C4-2B (cell line): ENCODE measurements at regions not wholly inside any gene's neighbourhood (a gene's known extent, or its start where the extent isn't known, plus 50 kb on each side); places are given as distances from the start of the nearest gene placed in this dataset.
"Not testable (repeated sequence)": the region's sequence is repeated elsewhere in the genome, so short reads cannot be mapped to it uniquely, and the experiment has no call there.

Experiments
- H3K27ac ChIP-seq: fragments of 450-650 bp; 2 replicates; pipeline ENCODE4 v1.5.1; 2017
- ZFX ChIP-seq: fragments of 450-650 bp; IDR thresholded peaks from 2 replicates; pipeline ENCODE4 v1.6.1; 2017
- TF ChIP-seq, protein P1 (sequence below): fragments of 450-650 bp; conservative IDR thresholded peaks from 2 replicates; pipeline ENCODE4 v1.5.1; 2017; ENCODE audit warnings: mild to moderate bottlenecking

- H3K27ac ChIP-seq: no peak overlapping the region
- no peak for TF ChIP-seq ZFX
- TF ChIP-seq, protein P1, sequence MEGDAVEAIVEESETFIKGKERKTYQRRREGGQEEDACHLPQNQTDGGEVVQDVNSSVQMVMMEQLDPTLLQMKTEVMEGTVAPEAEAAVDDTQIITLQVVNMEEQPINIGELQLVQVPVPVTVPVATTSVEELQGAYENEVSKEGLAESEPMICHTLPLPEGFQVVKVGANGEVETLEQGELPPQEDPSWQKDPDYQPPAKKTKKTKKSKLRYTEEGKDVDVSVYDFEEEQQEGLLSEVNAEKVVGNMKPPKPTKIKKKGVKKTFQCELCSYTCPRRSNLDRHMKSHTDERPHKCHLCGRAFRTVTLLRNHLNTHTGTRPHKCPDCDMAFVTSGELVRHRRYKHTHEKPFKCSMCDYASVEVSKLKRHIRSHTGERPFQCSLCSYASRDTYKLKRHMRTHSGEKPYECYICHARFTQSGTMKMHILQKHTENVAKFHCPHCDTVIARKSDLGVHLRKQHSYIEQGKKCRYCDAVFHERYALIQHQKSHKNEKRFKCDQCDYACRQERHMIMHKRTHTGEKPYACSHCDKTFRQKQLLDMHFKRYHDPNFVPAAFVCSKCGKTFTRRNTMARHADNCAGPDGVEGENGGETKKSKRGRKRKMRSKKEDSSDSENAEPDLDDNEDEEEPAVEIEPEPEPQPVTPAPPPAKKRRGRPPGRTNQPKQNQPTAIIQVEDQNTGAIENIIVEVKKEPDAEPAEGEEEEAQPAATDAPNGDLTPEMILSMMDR: no peak
Observed at GRCh38 chr19:13644645-13645044, 119.7 kb upstream of the MRI1 start.

- H3K27ac ChIP-seq: no peak overlapping the region
- TF ChIP-seq ZFX: no peak
- TF ChIP-seq, protein P1: no peak
Observed at GRCh38 chr19:13640611-13641010, 123.7 kb upstream of the MRI1 start.

GRCh38 chr19:13639342-13639929, 124.9 kb upstream of the MRI1 start:
- TF ChIP-seq ZFX: no peak
- TF ChIP-seq, protein P1: no peak
- H3K27ac ChIP-seq: no peak overlapping the region

GRCh38 chr19:13637664-13638063, 126.7 kb upstream of the MRI1 start:
- TF ChIP-seq, protein P1: no peak
- no peak for TF ChIP-seq ZFX
- H3K27ac ChIP-seq: no peak overlapping the region

DNA sequence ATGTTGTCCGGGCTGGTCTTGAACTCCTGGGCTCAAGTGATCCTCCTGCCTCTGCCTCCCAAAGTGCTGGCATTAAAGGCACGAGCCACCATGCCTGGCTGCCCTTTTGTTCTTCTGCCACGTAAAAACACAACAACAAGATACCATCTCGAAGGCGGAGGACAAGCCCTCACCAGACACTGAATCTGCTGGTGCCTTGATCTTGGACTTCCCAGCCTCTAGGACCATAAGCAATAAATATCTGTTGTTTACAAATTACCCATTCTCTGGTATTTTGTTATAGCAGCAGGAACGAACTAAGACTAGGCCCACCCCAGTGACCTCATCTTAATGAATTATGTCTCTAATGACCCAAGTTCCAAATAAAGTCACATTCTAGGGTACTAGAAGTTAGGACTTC, 128.4 kb upstream of the CACNA1A start:
- TF ChIP-seq ZFX: no peak
- TF ChIP-seq, protein P1: no peak

GRCh38 chr19:13633522-13633922, 127.2 kb upstream of the CACNA1A start:
- no peak overlapping the region for H3K27ac ChIP-seq
- TF ChIP-seq ZFX: no peak
- TF ChIP-seq, protein P1: no peak

More for the DNA sequence above, 128.4 kb upstream of the CACNA1A start:
- no peak overlapping the region for H3K27ac ChIP-seq

DNA sequence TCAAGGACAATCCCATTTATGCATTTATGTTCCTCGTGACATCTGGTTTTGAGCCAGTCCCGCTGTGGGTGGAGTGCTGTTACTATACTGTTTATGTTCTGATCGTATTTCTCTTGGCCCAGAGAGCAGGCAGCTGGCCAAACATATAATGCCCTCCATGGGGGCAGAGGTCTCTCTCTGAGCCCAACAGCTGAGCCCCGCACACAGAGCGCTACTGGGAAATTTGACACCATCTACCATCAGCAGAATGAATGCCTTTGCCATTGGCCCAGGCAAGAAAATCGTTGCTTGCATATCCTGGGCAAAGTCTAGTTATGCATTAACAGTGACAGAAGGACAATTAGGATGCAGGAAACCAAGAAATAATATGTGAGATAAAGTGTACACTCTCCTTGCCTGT, 126.8 kb upstream of the CACNA1A start:
- no peak overlapping the region for H3K27ac ChIP-seq

GRCh38 chr19:13632164-13632563, 125.9 kb upstream of the CACNA1A start:
- not testable (repeated sequence) for H3K27ac ChIP-seq

More for the DNA sequence above, 126.8 kb upstream of the CACNA1A start:
- TF ChIP-seq, protein P1: no peak
- TF ChIP-seq ZFX: no peak
